Mesendoderm (in vitro differentiated cells): ENCODE measurements at regions not wholly inside any gene's neighbourhood (a gene's known extent, or its start where the extent isn't known, plus 50 kb on each side); places are given as distances from the start of the nearest gene placed in this dataset.

Experiments
- DNase-seq: peaks from one replicate; pipeline ENCODE4 v3.0.0; 2013
- H2AK5ac ChIP-seq: 2 replicates; pipeline ENCODE4 v1.6.1; 2013; ENCODE audit warnings: low read length, inconsistent platforms
- H2BK120ac ChIP-seq: 2 replicates; pipeline ENCODE4 v1.6.1; 2013; ENCODE audit warnings: low read depth, mild to moderate bottlenecking, low read length, moderate library complexity, mixed read lengths
- H2BK15ac ChIP-seq: replicated peaks from 2 replicates; pipeline ENCODE4 v1.6.1; 2013; ENCODE audit warnings: low read depth, mild to moderate bottlenecking, moderate library complexity
- H2BK5ac ChIP-seq: 2 replicates; pipeline ENCODE4 v1.6.1; 2013; ENCODE audit warnings: low read length, inconsistent platforms
- H3K18ac ChIP-seq: 2 replicates; pipeline ENCODE4 v1.6.1; 2013; ENCODE audit warnings: mild to moderate bottlenecking, low read length, mixed read lengths
- H3K23ac ChIP-seq: one replicate; pipeline ENCODE4 v1.6.1; 2013; ENCODE audit warnings: low read length
- H3K27ac ChIP-seq: 2 replicates; pipeline ENCODE4 v1.5.1; 2013; ENCODE audit warnings: low read depth, mild to moderate bottlenecking, inconsistent platforms, low read length, moderate library complexity
- H3K27me3 ChIP-seq: 2 replicates; pipeline ENCODE4 v1.6.1; 2013; ENCODE audit warnings: low read length, control low read depth, mild to moderate bottlenecking, inconsistent platforms; ENCODE audit not compliant: insufficient read depth, poor library complexity
- H3K36me3 ChIP-seq: 2 replicates; pipeline ENCODE4 v1.6.1; 2013; ENCODE audit warnings: low read length, inconsistent platforms; ENCODE audit not compliant: control insufficient read depth, insufficient read depth
- H3K4ac ChIP-seq: one replicate; pipeline ENCODE4 v1.6.1; 2013; ENCODE audit warnings: low read depth, mild to moderate bottlenecking, low read length, moderate library complexity
- H3K4me1 ChIP-seq: 2 replicates; pipeline ENCODE4 v1.6.1; 2013; ENCODE audit warnings: low read depth, low read length, inconsistent platforms; ENCODE audit not compliant: control insufficient read depth
- H3K4me2 ChIP-seq: 2 replicates; pipeline ENCODE4 v1.6.1; 2013; ENCODE audit warnings: low read length
- H3K4me3 ChIP-seq: 2 replicates; pipeline ENCODE4 v1.5.1; 2013; ENCODE audit warnings: mild to moderate bottlenecking, low read length
- H3K56ac ChIP-seq: one replicate; pipeline ENCODE4 v1.6.1; 2013; ENCODE audit warnings: low read length
- H3K79me1 ChIP-seq: 2 replicates; pipeline ENCODE4 v1.6.1; 2013; ENCODE audit warnings: low read length, inconsistent platforms
- H3K79me2 ChIP-seq: 2 replicates; pipeline ENCODE4 v1.6.1; 2013; ENCODE audit warnings: mild to moderate bottlenecking, low read length; ENCODE audit not compliant: control insufficient read depth, insufficient read depth
- H3K9ac ChIP-seq: 2 replicates; pipeline ENCODE4 v1.6.1; 2013; ENCODE audit warnings: low read length, inconsistent platforms
- H4K5ac ChIP-seq: one replicate; pipeline ENCODE4 v1.6.1; 2013; ENCODE audit warnings: low read length
- H4K8ac ChIP-seq: one replicate; pipeline ENCODE4 v1.6.1; 2013; ENCODE audit warnings: low read depth, mild to moderate bottlenecking, control low read depth, low read length, moderate library complexity
- WGBS: extraction: QIAGEN DNeasy Blood & Tissue Kit; methylation state at CpG from one replicate; pipeline ENCODE4 v1.1.7; 2013; ENCODE audit warnings: low lambda C conversion rate, missing lambda C conversion rate; ENCODE audit not compliant: insufficient coverage; ENCODE audit errors: extremely low coverage; 5-methylcytosine and 5-hydroxymethylcytosine counted together

DNA sequence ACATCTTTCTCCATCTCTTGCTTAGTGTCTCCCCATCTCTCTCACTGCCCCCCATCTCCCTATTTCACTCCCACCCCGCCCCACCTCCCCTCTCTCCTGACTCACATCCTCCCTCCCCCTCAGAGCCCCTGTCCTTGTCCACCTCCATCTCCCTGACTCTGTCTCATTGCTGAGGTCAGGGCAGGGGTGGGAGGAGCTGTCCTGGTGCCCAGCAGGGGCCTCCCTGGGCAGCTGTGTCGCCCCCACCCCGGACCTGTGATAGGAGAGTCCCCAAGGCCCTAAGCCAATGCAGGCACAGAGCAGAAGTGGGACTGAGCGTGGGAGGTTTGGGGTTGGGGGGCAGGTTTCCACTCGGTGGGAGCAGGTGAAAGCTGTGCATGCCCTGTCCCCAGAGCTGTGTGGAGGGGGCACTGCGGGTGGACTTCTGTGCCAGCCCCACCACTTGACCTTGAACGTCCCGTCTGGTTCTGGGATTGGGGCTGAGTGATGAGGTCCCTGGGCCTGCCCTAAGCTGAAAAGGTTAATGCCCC, 210.8 kb downstream of the TBC1D2B start:
- no peak overlapping the region for H3K27ac ChIP-seq
- H3K79me1 ChIP-seq, result no peaks in the 10 kb centered on the region
- H3K27me3 ChIP-seq, result no peaks in the 10 kb centered on the region
- no peaks in the 10 kb centered on the region for H3K4me1 ChIP-seq
- H3K9ac ChIP-seq, result no peak overlapping the region
- no peak overlapping the region for H3K56ac ChIP-seq
- H2AK5ac ChIP-seq, result no peak overlapping the region
- H3K18ac ChIP-seq, result no peak overlapping the region
- no peak overlapping the region for H4K5ac ChIP-seq
- no peak overlapping the region for H2BK15ac ChIP-seq
- no peak overlapping the region for H3K4ac ChIP-seq
- H3K4me3 ChIP-seq, result no peak overlapping the region
- no peaks in the 10 kb centered on the region for H3K79me2 ChIP-seq
- no peaks in the 10 kb centered on the region for H3K36me3 ChIP-seq
- no peak overlapping the region for H2BK5ac ChIP-seq
- DNase-seq, result no peak
- no peak overlapping the region for H3K23ac ChIP-seq
- H2BK120ac ChIP-seq, result no peak overlapping the region
- H4K8ac ChIP-seq, result no peak overlapping the region
- no peak overlapping the region for H3K4me2 ChIP-seq
- WGBS, result no CpG with 5 or more reads among the region's 8 CpGs

DNA sequence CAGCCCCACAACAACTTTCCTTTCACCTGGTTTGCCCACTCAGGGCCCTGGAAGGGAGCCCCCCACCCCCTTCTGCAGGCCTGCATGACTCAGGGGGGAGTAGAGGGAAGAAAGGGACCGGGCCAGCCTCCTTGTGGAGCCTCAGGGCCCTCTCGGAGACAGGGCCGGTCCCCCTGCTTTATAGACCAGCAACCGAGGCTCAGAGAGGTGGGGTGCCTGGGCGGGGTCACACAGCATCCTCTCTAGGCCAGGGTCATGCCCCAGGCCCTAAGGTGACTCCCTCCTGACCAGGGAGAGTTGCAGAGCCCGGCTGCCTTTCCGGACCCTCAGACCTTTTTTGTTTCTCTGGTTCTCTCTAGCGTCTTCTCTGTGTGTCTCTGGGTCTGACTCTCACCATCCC, 211.3 kb downstream of the TBC1D2B start:
- H3K79me1 ChIP-seq, result no peaks in the 10 kb centered on the region
- no peak overlapping the region for H4K5ac ChIP-seq
- H2BK5ac ChIP-seq, result no peak overlapping the region
- DNase-seq, result no peak
- no peak overlapping the region for H4K8ac ChIP-seq
- no peak overlapping the region for H2AK5ac ChIP-seq
- no peak overlapping the region for H3K4me2 ChIP-seq
- no peak overlapping the region for H2BK15ac ChIP-seq
- no peak overlapping the region for H3K18ac ChIP-seq
- H3K23ac ChIP-seq, result no peak overlapping the region
- H3K9ac ChIP-seq, result no peak overlapping the region
- no peak overlapping the region for H3K4me3 ChIP-seq
- H3K56ac ChIP-seq, result no peak overlapping the region
- no CpG with 5 or more reads among the region's 8 CpGs for WGBS
- H2BK120ac ChIP-seq, result no peak overlapping the region
- no peak overlapping the region for H3K27ac ChIP-seq
- no peak overlapping the region for H3K4ac ChIP-seq
- H3K79me2 ChIP-seq, result no peaks in the 10 kb centered on the region
- no peaks in the 10 kb centered on the region for H3K36me3 ChIP-seq
- no peaks in the 10 kb centered on the region for H3K27me3 ChIP-seq
- no peaks in the 10 kb centered on the region for H3K4me1 ChIP-seq

DNA sequence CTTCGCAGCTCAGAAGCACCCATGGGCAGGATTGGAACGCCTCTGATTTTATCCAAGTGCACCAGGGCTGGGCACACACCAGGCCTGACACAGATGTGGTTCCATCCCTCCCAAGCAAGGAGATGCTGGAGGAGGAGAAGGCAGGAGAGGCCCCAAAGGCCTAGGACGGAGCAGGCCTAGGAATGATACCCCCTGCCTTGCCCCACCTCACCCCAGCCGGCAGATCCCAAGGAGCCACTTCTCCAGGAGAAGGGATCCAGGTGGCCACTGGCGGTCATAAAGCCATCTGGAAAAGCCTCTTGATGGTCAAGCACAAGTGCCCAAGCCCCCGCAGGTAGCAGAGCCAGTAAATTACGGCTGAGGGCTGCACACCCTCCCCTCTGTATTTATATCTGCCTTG, 211.8 kb downstream of the TBC1D2B start:
- no peaks in the 10 kb centered on the region for H3K27me3 ChIP-seq
- no peak overlapping the region for H2BK120ac ChIP-seq
- no peak overlapping the region for H4K8ac ChIP-seq
- H3K36me3 ChIP-seq, result no peaks in the 10 kb centered on the region
- WGBS, result no CpG with 5 or more reads among the region's 7 CpGs
- no peak overlapping the region for H3K27ac ChIP-seq
- no peak overlapping the region for H2BK15ac ChIP-seq
- no peak overlapping the region for H3K4me2 ChIP-seq
- no peak overlapping the region for H3K56ac ChIP-seq
- H2BK5ac ChIP-seq, result no peak overlapping the region
- no peak overlapping the region for H2AK5ac ChIP-seq
- H3K79me2 ChIP-seq, result no peaks in the 10 kb centered on the region
- no peak overlapping the region for H3K4ac ChIP-seq
- H3K23ac ChIP-seq, result no peak overlapping the region
- no peak overlapping the region for H4K5ac ChIP-seq
- no peak overlapping the region for H3K9ac ChIP-seq
- H3K4me3 ChIP-seq, result no peak overlapping the region
- H3K79me1 ChIP-seq, result no peaks in the 10 kb centered on the region
- no peaks in the 10 kb centered on the region for H3K4me1 ChIP-seq
- no peak overlapping the region for H3K18ac ChIP-seq
- DNase-seq, result no peak

DNA sequence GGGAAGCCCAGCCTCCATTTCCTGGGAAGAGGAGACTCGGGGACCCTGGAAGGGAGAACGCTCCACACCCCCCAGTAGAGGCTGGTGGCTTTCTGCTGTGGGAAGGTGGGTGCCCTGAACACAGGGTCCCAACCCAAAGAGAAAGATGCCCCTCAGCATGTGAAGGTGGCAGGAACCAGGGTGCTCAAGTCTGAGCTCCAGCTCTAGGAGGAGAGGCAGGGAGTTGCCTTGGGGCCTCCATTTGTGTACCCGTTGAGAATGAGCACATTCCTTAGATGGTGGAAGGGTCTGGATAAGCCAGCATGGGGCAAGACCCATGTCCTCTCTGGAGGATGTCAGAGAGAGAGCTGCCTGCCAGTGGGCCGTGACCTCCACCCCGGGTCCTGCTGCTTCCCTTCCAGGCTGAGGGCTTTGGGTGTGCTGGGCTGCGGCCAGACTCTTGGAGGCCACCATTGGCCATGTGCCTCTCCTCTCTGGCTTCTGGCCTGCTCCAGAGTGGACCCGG, 212.4 kb downstream of the TBC1D2B start:
- H3K4me1 ChIP-seq, result no peaks in the 10 kb centered on the region
- no peaks in the 10 kb centered on the region for H3K79me1 ChIP-seq
- no peak overlapping the region for H3K18ac ChIP-seq
- no peak overlapping the region for H3K9ac ChIP-seq
- no peak overlapping the region for H3K27ac ChIP-seq
- H2BK5ac ChIP-seq, result no peak overlapping the region
- H3K4me3 ChIP-seq, result no peak overlapping the region
- H4K5ac ChIP-seq, result no peak overlapping the region
- no peaks in the 10 kb centered on the region for H3K79me2 ChIP-seq
- H3K4ac ChIP-seq, result no peak overlapping the region
- no peak overlapping the region for H2BK15ac ChIP-seq
- no CpG with 5 or more reads among the region's 7 CpGs for WGBS
- DNase-seq, result no peak
- no peak overlapping the region for H2AK5ac ChIP-seq
- no peak overlapping the region for H3K23ac ChIP-seq
- H4K8ac ChIP-seq, result no peak overlapping the region
- no peak overlapping the region for H2BK120ac ChIP-seq
- H3K36me3 ChIP-seq, result no peaks in the 10 kb centered on the region
- H3K56ac ChIP-seq, result no peak overlapping the region
- H3K27me3 ChIP-seq, result no peaks in the 10 kb centered on the region
- H3K4me2 ChIP-seq, result no peak overlapping the region

DNA sequence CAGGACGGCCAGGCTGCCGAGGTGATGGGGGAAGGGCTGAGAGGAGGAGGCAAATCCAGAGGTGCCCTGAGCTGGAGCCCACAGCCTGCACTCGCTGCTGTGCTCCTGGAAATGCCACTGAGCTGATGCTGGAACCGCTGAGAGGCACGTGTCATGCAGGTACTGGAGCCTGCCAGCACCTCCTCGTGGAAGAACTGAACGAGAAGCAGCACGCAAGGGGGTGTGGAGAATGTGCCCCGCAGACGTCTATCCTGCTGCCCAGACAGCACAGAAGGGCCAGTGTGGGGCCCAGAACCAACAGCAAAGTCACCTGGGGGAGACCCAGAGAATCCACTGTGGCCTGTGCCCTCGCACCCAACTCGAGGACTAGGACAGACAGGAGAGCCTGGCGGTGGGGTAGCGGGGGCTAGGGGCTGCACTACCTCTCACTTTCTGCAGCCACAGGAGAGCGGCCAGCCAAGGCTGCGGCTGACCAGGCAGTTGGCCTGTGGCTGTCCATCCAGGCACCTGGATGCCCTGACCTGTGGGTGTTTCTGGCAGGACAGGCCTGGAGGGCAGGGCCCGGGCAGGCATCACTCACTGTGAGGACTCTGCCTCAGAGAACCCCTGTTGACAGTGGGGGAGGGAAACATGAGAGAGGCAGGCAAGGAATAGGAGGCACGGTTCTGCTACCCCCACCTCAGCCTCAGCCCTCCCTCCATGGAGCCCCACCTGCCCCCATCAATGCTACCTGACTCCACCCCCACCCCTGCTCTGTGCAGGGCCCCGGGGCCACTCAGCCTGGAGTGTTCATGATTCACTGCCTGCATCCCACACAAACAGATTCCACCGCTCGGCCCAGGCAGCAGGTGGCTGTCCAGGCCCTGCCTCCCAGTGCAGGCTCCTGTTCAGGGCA, 213.1 kb downstream of the TBC1D2B start:
- Histone ChIP-seq H3K4me3 (no peak overlapping the region), H2AK5ac (no peak overlapping the region), H3K4me1 (peaks cover 2% of the 10 kb centered on the region), H3K36me3 (no peaks in the 10 kb centered on the region), H3K9ac (no peak overlapping the region), H4K8ac (no peak overlapping the region), H2BK5ac (no peak overlapping the region), H3K18ac (no peak overlapping the region), H3K23ac (no peak overlapping the region), H3K56ac (no peak overlapping the region), H3K79me1 (no peaks in the 10 kb centered on the region), H4K5ac (no peak overlapping the region), H3K4ac (no peak overlapping the region), H3K4me2 (no peak overlapping the region), H2BK120ac (no peak overlapping the region), H3K79me2 (no peaks in the 10 kb centered on the region), H3K27me3 (no peaks in the 10 kb centered on the region), H2BK15ac (no peak overlapping the region), H3K27ac (no peak overlapping the region)
- no CpG with 5 or more reads among the region's 21 CpGs for WGBS
- DNase-seq, result peak; percentile 52
